Progenitor cell of endocrine pancreas (in vitro differentiated cells): ENCODE measurements at regions not wholly inside any gene's neighbourhood (a gene's known extent, or its start where the extent isn't known, plus 50 kb on each side); places are given as distances from the start of the nearest gene placed in this dataset.

Experiments used
- DNase-seq: peaks from one replicate; pipeline ENCODE4 v3.0.0; 2021; ENCODE audit warnings: low spot score; ENCODE audit not compliant: unreplicated experiment
- H3K27ac Mint-ChIP-seq: 2 replicates; pipeline ENCODE4 v1.8.0; 2021; ENCODE audit warnings: mild to moderate bottlenecking, moderate library complexity, mixed read lengths
- H3K27me3 Mint-ChIP-seq: 2 replicates; pipeline ENCODE4 v1.8.0; 2021; ENCODE audit warnings: mixed read lengths
- H3K36me3 Mint-ChIP-seq: 2 replicates; pipeline ENCODE4 v1.8.0; 2022; ENCODE audit warnings: mixed read lengths; ENCODE audit not compliant: insufficient read depth
- H3K4me1 Mint-ChIP-seq: 2 replicates; pipeline ENCODE4 v1.8.0; 2021; ENCODE audit warnings: low read depth, mixed read lengths
- H3K4me3 Mint-ChIP-seq: 2 replicates; pipeline ENCODE4 v1.8.0; 2021; ENCODE audit warnings: low read depth, mild to moderate bottlenecking, moderate library complexity, mixed read lengths
- H3K9me3 Mint-ChIP-seq: 2 replicates; pipeline ENCODE4 v1.8.0; 2021; ENCODE audit warnings: low read depth, mixed read lengths
- TF ChIP-seq, protein P1 (sequence below): fragments of 200-600 bp; sonication (generic); IDR thresholded peaks from one replicate; pipeline ENCODE4 v1.5.0; 2021; ENCODE audit warnings: antibody characterized with exemption, mild to moderate bottlenecking; ENCODE audit not compliant: unreplicated experiment

DNA sequence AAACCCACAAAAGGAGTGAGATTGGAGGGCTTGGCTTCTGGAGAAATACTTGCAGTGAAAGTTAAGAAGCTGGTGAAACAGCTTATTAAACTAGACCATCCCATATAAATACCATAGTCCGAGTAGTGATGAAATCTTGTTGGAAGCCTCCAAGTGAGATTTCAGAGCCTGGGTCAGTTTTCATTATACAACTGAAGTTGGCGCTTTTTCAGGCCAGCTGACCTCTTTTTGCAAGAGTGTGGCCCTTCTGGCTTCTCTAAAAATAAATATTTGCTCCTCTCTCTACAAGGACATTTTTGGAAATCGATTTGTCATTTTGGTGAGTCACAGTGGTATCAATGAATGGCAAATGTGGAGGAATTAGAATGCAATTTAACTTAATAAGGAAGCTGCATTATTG is 51.2 kb upstream of the THRB start:
- H3K4me1 Mint-ChIP-seq = peaks cover 7% of the 10 kb centered on the region
- no peak overlapping the region for H3K4me3 Mint-ChIP-seq
- no peaks in the 10 kb centered on the region for H3K36me3 Mint-ChIP-seq
- no peak for DNase-seq
- peaks cover 5% of the 10 kb centered on the region for H3K9me3 Mint-ChIP-seq
- peaks cover 2% of the 10 kb centered on the region for H3K27me3 Mint-ChIP-seq
- no peak overlapping the region for H3K27ac Mint-ChIP-seq
- TF ChIP-seq, protein P1, sequence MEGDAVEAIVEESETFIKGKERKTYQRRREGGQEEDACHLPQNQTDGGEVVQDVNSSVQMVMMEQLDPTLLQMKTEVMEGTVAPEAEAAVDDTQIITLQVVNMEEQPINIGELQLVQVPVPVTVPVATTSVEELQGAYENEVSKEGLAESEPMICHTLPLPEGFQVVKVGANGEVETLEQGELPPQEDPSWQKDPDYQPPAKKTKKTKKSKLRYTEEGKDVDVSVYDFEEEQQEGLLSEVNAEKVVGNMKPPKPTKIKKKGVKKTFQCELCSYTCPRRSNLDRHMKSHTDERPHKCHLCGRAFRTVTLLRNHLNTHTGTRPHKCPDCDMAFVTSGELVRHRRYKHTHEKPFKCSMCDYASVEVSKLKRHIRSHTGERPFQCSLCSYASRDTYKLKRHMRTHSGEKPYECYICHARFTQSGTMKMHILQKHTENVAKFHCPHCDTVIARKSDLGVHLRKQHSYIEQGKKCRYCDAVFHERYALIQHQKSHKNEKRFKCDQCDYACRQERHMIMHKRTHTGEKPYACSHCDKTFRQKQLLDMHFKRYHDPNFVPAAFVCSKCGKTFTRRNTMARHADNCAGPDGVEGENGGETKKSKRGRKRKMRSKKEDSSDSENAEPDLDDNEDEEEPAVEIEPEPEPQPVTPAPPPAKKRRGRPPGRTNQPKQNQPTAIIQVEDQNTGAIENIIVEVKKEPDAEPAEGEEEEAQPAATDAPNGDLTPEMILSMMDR = no peak

GRCh38 chr3:24548278-24548677 is 53.6 kb upstream of the THRB start:
- peaks cover 2% of the 10 kb centered on the region for H3K4me1 Mint-ChIP-seq
- no peak for DNase-seq
- no peak overlapping the region for H3K4me3 Mint-ChIP-seq
- TF ChIP-seq, protein P1 = no peak
- H3K9me3 Mint-ChIP-seq = peaks cover 5% of the 10 kb centered on the region
- no peak overlapping the region for H3K27ac Mint-ChIP-seq
- peaks cover 2% of the 10 kb centered on the region for H3K27me3 Mint-ChIP-seq
- no peaks in the 10 kb centered on the region for H3K36me3 Mint-ChIP-seq

DNA sequence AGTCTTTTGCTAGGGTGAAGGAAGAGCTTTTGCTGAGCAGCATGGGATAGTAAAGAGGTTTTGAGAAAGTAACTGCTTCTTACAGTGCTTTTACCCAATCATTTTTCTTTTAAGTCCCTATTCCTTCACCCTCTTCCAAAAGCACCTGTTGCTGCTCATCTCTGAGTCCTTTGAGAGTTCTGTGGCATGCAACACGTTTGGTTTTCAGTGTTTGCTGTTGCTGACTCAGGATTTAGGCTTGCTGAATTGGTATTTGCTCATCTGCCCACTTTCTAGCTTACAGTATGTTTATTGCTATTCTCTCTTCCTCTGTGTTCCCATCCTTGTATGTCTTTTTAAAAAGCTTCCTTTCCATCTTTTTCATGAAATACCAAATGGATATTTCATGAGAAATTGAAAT is 55.9 kb upstream of the THRB start:
- TF ChIP-seq, protein P1 = no peak

GRCh38 chr3:24551626-24552025 is 57.0 kb upstream of the THRB start:
- no peak overlapping the region for H3K4me3 Mint-ChIP-seq
- H3K4me1 Mint-ChIP-seq = no peaks in the 10 kb centered on the region
- H3K9me3 Mint-ChIP-seq = peaks cover 5% of the 10 kb centered on the region
- H3K36me3 Mint-ChIP-seq = no peaks in the 10 kb centered on the region
- no peak for DNase-seq
- H3K27me3 Mint-ChIP-seq = peaks cover under 1% of the 10 kb centered on the region
- TF ChIP-seq, protein P1 = no peak
- no peak overlapping the region for H3K27ac Mint-ChIP-seq

More for the DNA sequence above, 55.9 kb upstream of the THRB start:
- Mint-ChIP-seq H3K4me1 (peaks cover 1% of the 10 kb centered on the region), H3K36me3 (no peaks in the 10 kb centered on the region), H3K4me3 (no peak overlapping the region), H3K27ac (no peak overlapping the region), H3K27me3 (peaks cover 2% of the 10 kb centered on the region), H3K9me3 (peaks cover 5% of the 10 kb centered on the region)
- no peak for DNase-seq

GRCh38 chr3:24562895-24563294 is 68.2 kb upstream of the THRB start:
- H3K4me3 Mint-ChIP-seq = no peak overlapping the region
- TF ChIP-seq, protein P1 = no peak
- no peak overlapping the region for H3K27ac Mint-ChIP-seq
- H3K9me3 Mint-ChIP-seq = peaks cover 11% of the 10 kb centered on the region
- H3K36me3 Mint-ChIP-seq = peaks cover 3% of the 10 kb centered on the region
- no peak for DNase-seq
- no peaks in the 10 kb centered on the region for H3K4me1 Mint-ChIP-seq
- H3K27me3 Mint-ChIP-seq = peaks cover 3% of the 10 kb centered on the region
